ENCODE measurements at regions not wholly inside any gene's neighbourhood (a gene's known extent, or its start where the extent isn't known, plus 50 kb on each side); places are given as distances from the start of the nearest gene placed in this dataset.
"Not testable (repeated sequence)": the region's sequence is repeated elsewhere in the genome, so short reads cannot be mapped to it uniquely, and the experiment has no call there.

DNA sequence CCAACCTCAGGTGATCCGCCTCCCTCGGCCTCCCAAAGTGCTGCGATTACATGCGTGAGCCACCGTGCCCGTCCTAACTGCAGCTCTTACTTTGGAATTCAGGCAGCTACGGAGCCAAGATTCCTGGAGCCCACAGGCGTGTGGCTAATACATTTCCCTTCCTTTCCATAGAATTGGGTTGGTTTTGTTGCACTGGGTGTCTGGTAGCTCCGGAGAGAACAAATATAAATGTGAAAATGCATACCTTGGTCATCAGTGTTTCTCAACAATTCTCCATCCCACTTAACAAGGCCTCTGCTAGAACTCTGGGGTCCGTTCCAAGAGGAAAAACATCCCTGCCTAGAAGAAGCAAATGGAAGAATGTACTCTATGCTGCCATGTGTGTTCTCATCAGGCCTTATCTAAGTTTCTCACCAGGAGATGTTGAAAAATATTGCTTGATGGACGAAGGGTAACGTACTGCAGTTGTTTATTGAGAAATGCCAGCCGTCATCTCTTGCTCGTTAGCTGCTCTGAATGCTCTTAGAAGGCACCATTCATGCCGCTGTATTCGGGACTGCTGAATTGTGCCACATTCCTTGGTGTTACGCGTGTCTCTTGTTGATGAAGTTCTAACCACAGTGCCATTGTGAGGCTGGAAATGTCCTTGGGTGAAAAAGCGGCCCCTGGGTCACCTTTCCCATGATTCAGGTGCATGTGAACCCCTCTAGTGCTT, 50.5 kb upstream of the CD99 start:
- Mint-ChIP-seq H3K27ac (no peak overlapping the region), H3K9me3 (no peaks in the 10 kb centered on the region), H3K27me3 (no peaks in the 10 kb centered on the region), H3K4me3 (no peak overlapping the region), H3K36me3 (ENCODE audit: low read depth) (peaks cover 61% of the 10 kb centered on the region), H3K4me1 (ENCODE audit: low read depth) (peaks cover 27% of the 10 kb centered on the region)
- intact Hi-C loops (cut with micrococcal nuclease): loop anchor here (10.0 kb wide), 1 partner anchor 84 kb away; no protein-coding TSS in a partner anchor

- intact Hi-C loops (cut with micrococcal nuclease): no loop called here
- Mint-ChIP-seq H3K4me3 (no peak overlapping the region), H3K4me1 (ENCODE audit: low read depth) (peaks cover 13% of the 10 kb centered on the region), H3K9me3 (no peaks in the 10 kb centered on the region), H3K27ac (no peak overlapping the region), H3K27me3 (no peaks in the 10 kb centered on the region), H3K36me3 (ENCODE audit: low read depth) (peaks cover 58% of the 10 kb centered on the region)
Observed at GRCh38 chrX:2638279-2638678, 52.8 kb upstream of the CD99 start.

- Mint-ChIP-seq H3K4me1 (ENCODE audit: low read depth) (peaks cover 12% of the 10 kb centered on the region), H3K36me3 (ENCODE audit: low read depth) (peaks cover 65% of the 10 kb centered on the region), H3K27ac (no peak overlapping the region), H3K27me3 (no peaks in the 10 kb centered on the region), H3K4me3 (no peak overlapping the region), H3K9me3 (peaks cover 24% of the 10 kb centered on the region)
- intact Hi-C loops (cut with micrococcal nuclease): no loop called here
Observed at GRCh38 chrX:2635342-2635741, 55.8 kb upstream of the CD99 start.

DNA sequence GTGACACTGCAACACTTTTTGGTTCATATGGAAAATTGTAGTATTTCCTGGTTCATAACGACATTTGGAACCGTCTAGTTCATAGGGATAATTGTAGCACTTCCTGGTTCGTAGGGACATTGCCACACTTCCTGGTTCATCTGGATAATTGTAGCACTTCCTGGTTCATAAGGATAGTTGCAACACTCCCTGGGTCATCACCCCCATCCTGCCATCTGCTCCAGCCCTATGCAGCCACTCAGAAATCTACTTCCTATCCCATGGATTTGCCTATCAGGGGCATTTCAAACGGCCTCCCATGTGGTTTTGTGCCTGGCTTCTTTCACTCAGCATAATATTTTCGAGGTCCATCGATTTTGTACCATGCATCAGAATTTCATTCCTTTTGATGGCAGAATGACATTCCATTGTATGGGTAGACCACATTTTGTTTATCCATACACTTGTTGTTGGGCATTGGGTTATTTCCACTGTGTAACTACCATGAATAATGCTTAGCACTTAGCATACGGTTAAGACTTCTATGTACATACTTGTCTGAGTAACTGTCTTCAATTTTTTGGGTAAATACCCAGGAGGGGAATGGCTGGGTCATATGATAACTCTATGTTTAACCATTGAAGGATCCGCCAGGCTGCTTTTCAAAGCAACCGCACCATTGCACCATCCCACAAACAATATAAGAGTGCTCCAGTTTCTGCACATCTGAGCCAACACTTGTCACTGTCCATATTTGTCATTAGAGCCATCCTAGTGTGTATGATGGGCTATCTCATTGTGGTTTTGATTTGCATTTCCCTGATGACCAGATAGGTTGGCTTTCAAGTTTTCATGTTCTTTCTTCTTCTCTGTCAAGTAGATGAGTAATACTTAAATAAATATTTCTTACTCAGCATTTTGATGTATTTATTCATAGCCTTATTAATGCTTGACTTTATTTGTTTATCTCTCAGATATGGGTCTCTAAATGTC, 58.3 kb upstream of the CD99 start:
- H3K27me3 Mint-ChIP-seq: no peaks in the 10 kb centered on the region
- H3K36me3 Mint-ChIP-seq (ENCODE audit: low read depth): peaks cover 65% of the 10 kb centered on the region
- H3K4me1 Mint-ChIP-seq (ENCODE audit: low read depth): peaks cover 6% of the 10 kb centered on the region
- H3K27ac Mint-ChIP-seq: peak overlapping the region; percentile 76
- intact Hi-C loops (cut with micrococcal nuclease): no loop called here
- peaks cover 42% of the 10 kb centered on the region for H3K9me3 Mint-ChIP-seq
- no peak overlapping the region for H3K4me3 Mint-ChIP-seq

DNA sequence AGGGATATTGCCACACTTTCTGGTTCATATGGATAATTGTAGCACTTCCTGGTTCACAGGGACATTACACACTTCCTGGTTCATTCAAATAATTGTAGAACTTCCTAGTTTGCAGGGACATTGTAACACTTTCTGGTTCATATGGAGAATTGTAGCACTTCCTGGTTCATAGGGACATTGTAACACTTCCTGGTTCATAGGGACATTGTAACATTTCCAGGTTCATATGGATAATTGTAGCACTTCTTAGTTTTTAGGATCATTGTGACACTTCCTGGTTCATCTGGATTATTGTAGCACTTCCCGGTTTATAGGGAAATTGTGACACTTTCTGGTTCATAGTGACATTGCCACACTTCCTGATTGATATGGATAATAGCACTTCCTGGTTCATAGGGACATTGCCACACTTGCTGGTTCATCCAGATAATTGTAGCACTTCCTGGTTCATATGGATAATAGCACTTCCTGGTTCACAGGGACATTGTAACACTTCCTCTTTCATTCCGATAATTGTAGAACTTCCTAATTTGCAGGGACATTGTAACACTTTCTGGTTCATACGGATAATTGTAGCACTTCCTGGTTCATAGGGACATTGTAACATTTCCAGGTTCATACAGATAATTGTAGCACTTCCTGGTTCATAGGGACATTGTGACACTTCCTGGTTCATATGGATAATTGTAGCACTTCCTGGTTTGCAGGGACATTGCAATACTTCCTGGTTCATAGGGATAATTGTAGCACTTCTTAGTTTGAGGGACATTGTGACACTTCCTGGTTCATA, 59.2 kb upstream of the CD99 start:
- peaks cover 14% of the 10 kb centered on the region for H3K4me1 Mint-ChIP-seq (ENCODE audit: low read depth)
- H3K27ac Mint-ChIP-seq: peak overlapping the region; percentile 76
- peaks cover 65% of the 10 kb centered on the region for H3K36me3 Mint-ChIP-seq (ENCODE audit: low read depth)
- H3K9me3 Mint-ChIP-seq: peaks cover 42% of the 10 kb centered on the region
- intact Hi-C loops (cut with micrococcal nuclease): no loop called here
- H3K4me3 Mint-ChIP-seq: no peak overlapping the region
- H3K27me3 Mint-ChIP-seq: no peaks in the 10 kb centered on the region

GRCh38 chrX:2630935-2631742, 60.0 kb upstream of the CD99 start:
- Mint-ChIP-seq H3K4me1 (ENCODE audit: low read depth) (peaks cover 22% of the 10 kb centered on the region), H3K9me3 (peaks cover 42% of the 10 kb centered on the region), H3K36me3 (ENCODE audit: low read depth) (peaks cover 69% of the 10 kb centered on the region), H3K27ac (peak overlapping the region; percentile 65)
- H3K27me3 Mint-ChIP-seq; H3K4me3 Mint-ChIP-seq; intact Hi-C loops (cut with micrococcal nuclease): not testable (repeated sequence)

DNA sequence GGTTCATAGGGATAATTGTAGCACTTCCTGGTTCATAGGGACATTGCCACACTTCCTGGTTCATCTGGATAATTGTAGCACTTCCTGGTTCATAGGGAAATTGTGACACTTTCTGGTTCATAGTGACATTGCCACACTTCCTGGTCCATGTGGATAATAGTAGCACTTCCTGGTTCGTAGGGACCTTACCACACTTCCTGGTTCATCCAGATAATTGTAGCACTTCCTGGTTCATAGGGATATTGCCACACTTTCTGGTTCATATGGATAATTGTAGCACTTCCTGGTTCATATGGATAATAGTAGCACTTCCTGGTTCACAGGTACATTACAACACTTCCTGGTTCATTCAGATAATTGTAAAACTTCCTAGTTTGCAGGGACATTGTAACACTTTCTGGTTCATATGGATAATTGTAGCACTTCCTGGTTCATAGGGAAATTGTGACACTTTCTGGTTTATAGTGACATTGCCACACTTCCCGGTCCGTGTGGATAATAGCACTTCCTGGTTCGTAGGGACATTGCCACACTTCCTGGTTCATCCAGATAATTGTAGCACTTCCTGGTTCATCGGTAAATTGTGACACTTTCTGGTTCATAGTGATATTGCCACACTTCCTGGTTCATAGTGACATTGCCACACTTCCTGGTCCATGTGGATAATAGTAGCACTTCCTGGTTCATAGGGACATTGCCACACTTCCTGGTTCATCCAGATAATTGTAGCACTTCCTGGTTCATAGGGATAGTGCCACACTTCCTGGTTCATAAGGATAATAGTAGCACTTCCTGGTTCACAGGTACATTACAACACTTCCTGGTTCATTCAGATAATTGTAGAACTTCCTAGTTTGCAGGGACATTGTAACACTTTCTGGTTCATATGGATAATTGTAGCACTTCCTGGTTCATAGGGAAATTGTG, 60.8 kb upstream of the CD99 start:
- H3K4me3 Mint-ChIP-seq; H3K27me3 Mint-ChIP-seq; intact Hi-C loops (cut with micrococcal nuclease): not testable (repeated sequence)
- Mint-ChIP-seq H3K27ac (peak overlapping the region; percentile 65), H3K9me3 (peaks cover 42% of the 10 kb centered on the region), H3K4me1 (ENCODE audit: low read depth) (peaks cover 22% of the 10 kb centered on the region), H3K36me3 (ENCODE audit: low read depth) (peaks cover 74% of the 10 kb centered on the region)

DNA sequence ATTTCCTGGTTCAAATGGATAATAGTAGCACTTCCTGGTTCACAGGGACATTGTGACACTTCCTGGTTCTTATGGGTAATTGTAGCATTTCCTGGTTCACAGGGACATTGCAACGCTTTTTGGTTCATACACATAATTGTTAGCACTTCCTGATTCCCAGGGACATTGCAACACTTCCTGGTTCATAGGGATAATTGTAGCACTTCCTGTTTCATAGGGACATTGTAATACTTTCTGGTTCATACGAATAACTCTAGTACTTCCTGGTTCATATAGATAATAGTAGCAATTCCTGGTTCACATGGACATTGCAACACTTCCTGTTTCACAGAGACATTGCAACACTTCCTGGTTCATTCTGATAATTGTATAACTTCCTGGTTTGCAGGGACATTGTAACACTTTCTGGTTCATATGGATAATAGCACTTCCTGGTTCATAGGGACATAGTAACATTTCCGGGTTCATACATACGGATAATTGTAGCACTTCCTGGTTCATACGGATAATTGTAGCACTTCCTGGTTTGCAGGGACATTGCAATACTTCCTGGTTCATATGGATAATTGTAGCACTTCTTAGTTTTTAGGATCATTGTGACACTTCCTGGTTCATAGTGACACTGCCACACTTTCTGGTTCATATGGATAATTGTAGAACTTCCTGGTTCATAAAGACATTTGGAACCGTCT, 61.6 kb upstream of the CD99 start:
- H3K27ac Mint-ChIP-seq: peak overlapping the region; percentile 65
- H3K4me1 Mint-ChIP-seq (ENCODE audit: low read depth): peaks cover 22% of the 10 kb centered on the region
- no peaks in the 10 kb centered on the region for H3K27me3 Mint-ChIP-seq
- H3K4me3 Mint-ChIP-seq: no peak overlapping the region
- peaks cover 82% of the 10 kb centered on the region for H3K36me3 Mint-ChIP-seq (ENCODE audit: low read depth)
- intact Hi-C loops (cut with micrococcal nuclease): no loop called here
- peaks cover 42% of the 10 kb centered on the region for H3K9me3 Mint-ChIP-seq

DNA sequence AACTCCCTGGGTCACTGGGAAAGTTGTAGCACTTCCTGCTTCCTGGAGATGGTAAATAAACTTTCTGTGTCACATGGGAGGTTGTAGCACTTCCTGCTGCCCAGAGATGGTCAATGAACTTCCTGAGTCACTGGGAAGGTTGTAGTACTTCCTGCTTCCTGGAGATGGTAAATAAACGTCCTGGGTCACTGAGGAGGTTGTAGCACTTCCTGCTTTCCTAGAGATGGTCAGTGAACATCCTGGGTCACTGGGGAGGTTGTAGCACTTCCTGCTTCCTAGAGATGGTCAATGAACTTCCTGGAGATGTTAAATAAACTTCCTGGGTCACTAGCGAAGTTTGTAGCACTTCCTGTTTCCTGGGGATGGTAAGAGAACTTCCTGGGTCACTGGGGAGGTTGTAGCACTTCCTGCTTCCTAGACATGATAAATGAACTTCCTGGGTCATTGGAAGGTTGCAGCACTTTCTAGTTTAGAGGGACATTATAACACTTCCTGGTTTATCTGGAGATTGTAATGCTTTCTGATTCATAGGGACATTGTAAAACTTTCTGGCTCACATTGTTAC, 62.3 kb upstream of the CD99 start:
- no peaks in the 10 kb centered on the region for H3K27me3 Mint-ChIP-seq
- peak overlapping the region; percentile 65 for H3K27ac Mint-ChIP-seq
- H3K4me1 Mint-ChIP-seq (ENCODE audit: low read depth): peaks cover 22% of the 10 kb centered on the region
- intact Hi-C loops (cut with micrococcal nuclease): no loop called here
- H3K4me3 Mint-ChIP-seq: no peak overlapping the region
- peaks cover 86% of the 10 kb centered on the region for H3K36me3 Mint-ChIP-seq (ENCODE audit: low read depth)
- H3K9me3 Mint-ChIP-seq: peaks cover 42% of the 10 kb centered on the region

GRCh38 chrX:2627272-2627867, 63.7 kb upstream of the CD99 start:
- H3K4me3 Mint-ChIP-seq: no peak overlapping the region
- peaks cover 19% of the 10 kb centered on the region for H3K4me1 Mint-ChIP-seq (ENCODE audit: low read depth)
- intact Hi-C loops (cut with micrococcal nuclease): no loop called here
- H3K36me3 Mint-ChIP-seq (ENCODE audit: low read depth): peaks cover 95% of the 10 kb centered on the region
- H3K27me3 Mint-ChIP-seq: no peaks in the 10 kb centered on the region
- peaks cover 37% of the 10 kb centered on the region for H3K9me3 Mint-ChIP-seq
- H3K27ac Mint-ChIP-seq: no peak overlapping the region

DNA sequence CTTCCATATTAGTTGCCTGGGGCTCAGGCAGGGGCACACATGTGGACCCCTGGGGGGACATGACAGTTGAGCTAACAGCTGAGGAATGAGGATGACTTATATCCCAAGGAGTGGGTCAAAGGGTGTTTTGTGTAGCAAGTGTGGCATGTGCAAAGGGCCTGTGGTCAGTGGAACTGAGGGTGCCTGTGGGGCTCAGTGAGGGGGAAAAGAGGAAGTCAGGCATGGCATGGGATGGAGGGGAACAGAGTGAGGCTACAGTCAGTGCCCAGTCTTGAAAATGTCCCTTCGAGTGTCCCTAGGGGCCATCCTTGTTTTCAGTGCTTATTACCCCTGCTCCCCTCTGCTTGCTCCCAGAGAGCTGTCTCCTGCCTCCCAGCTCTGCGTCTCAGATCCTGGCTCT, 64.3 kb upstream of the CD99 start:
- H3K27ac Mint-ChIP-seq: no peak overlapping the region
- H3K4me1 Mint-ChIP-seq (ENCODE audit: low read depth): peaks cover 16% of the 10 kb centered on the region
- H3K9me3 Mint-ChIP-seq: peaks cover 31% of the 10 kb centered on the region
- intact Hi-C loops (cut with micrococcal nuclease): no loop called here
- no peak overlapping the region for H3K4me3 Mint-ChIP-seq
- no peaks in the 10 kb centered on the region for H3K27me3 Mint-ChIP-seq
- peaks cover 95% of the 10 kb centered on the region for H3K36me3 Mint-ChIP-seq (ENCODE audit: low read depth)
